ENCODE measurements at regions not wholly inside any gene's neighbourhood (a gene's known extent, or its start where the extent isn't known, plus 50 kb on each side); places are given as distances from the start of the nearest gene placed in this dataset.

DNA sequence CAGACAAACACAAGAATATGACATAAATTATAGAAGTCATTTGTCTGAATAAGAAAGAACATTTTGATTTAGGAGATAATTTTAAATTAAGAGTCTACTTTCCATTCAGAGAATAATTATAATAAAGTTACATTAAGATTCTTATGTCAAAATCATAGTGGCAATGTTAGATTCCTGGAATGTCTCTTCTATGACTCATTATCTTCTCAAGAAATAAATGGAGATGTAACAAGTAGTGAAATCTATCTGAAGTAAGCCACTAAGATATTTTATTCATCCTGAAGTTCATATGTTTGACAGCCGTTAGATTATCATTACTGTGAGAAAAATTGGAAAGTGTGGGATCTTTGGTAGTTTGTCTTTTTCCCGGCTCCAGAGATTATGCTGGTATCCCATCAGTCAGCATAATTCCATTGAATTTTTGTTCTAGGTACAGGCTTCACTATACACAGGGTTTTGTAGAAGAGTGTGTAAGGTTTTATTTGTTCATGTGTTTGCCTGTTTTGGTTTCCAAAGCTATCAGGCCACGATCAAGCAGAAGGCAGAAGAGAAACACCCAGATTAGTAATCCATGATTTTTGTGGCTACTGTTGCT lies 1246.6 kb upstream of the LRRTM1 start:
- no peak for DNase-seq

DNA sequence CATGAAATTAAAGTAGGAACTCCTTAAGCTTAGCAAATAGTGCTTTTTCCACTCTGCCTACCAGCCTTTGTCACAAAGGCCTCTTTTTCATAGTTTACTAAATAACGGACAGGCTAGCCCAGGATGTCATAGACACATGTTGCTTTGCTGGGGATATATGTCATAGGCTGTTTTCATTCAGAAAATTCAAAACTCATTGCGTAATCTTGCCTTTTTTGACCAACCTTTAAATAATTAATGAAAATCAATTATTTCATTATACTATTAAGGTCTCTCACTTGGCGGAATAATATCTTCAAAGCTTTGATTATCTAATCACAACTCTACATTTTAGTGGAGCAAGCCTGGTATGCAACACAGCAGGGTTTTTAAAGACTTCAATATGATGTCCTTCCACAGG lies 1245.7 kb upstream of the LRRTM1 start:
- no peak for DNase-seq

DNA sequence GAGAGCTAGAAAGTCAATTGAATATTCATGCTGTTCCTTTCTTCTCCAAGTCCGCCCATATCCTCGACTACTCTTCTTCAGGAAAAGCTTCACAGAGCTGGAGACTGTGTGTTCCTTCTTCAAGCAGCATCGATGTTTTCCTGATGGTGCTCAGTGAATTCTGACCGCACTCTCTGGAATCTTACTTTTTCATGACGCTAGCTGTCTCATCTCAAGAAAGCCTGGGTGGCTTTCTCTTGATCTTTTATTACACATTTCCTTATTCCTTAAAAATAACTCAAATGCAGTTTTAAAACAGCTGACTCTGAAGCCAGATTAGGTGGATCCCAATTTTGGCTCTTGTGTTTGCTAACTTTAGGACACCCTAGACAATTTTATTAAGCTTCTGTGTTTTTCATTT lies 1245.1 kb upstream of the LRRTM1 start:
- DNase-seq = no peak

DNA sequence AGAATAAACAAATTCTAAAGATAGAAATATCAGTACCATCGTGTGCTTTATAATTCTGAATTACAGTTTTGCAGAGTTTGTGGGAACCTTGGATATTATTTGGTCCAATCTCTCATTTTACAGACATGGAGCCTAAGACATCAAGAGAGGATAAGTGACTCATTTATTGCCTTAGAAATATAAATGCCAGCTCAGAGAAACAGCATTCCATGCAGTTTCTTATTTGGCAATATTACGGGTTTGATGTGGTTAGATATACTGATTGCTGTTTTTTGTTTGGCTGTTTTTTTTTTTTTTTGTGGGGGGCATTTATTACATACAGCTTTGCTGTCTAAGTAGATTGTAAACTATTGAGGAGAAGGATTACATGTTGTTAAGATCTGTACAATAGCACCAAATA lies 1241.1 kb upstream of the LRRTM1 start:
- no peak for DNase-seq

DNA sequence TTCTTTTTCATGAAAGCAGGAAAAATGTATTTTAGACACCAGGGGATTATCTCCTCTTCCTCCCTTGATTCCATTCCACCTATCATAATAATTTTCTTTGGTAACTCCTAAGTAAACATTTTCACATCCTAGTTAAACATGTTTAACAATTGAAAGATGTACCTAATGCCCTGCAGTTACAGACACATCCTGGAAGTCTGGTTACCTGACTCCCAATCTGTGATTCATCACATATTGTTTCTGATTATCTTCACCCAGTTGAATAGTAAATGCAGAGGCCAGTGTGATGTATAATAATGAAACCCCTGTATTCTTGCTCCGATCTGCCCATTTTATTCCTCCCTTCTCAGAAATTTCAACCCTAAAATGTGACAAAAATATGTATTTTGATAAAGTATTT lies 1237.6 kb upstream of the LRRTM1 start:
- DNase-seq = no peak

DNA sequence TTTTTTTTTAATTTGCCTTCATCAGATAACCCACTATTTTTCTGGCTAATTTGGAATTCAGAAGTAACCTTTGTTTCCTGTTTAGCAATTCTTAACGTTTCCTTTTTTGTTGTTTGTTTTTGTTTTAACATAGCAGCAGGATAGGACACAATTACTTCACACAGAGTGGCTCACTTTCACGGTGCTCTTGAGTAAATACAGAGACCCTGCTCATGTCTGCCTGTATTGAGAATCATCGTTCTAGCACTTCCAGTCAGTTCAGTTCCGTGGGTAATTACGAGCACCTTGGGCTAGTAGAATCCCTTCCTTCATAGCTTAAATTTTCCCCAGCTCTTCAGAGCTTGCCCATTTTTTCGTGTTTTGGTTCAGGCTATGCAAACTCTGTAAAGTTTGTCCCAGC lies 1225.4 kb upstream of the LRRTM1 start:
- DNase-seq = no peak

DNA sequence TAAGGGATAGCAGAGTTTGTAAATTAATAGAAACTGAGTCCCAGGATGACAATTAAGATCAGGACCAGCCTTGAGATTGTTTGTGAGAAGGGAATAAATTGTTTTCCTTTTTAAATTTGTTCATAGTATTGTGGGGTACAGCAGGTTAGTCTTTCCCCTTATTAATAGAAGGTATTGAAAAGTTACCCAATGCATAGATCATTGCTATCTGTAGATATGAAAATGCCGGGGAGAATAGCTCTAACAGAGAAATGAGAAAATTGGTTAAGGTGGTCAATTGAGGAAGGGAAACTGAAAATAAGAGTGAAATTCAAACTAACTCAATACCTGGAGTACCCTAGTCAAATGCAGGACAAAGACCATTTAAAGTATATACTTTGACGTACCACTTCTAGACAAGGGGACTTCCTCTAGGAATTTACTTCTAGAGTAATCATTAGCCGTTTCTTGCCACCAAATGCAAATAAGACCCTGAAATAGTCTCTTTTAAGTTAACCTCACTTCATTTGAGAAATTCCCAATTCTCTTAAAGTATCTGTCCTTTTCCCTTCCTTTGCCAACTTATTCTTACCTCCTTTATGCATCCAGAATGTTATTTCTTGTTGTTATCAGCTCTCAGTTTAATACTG lies 1224.4 kb upstream of the LRRTM1 start:
- no peak for DNase-seq

DNA sequence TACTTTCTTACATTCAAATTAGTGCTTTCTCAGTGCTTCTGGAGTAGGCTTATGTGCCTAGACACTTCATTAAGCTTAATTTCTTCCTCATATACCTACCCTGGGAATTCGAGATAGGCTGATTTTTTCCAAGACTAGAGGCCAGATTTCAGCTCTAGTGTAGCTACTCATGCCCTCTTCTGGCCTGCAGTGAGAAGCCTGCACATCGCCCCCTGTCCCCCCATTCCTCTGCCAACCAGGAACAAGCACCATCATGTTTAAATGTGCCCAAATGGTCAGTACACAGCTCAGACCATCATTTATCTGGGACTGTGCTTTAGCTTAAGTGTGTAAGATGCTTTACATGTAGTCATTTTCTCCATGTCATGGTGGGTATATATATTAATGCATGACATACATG lies 1218.8 kb upstream of the LRRTM1 start:
- no peak for DNase-seq

DNA sequence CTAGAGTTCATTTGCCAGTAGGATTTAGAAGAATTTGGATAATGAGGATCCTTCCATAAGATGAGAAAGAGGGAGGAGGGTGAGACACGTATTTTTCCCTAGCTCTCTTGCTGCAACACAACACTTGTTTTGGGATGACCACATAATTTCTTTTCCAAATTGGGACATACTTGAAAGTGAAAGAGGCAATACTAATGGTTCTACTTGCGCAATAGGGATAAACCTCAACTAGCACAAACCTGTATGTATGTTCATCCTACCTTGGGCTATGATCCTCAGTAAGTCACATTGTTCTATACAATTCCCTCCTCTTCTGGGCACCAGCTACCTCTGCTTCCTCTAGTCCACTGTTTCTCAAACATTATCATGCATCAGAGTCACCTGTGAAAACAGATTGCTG lies 1208.8 kb upstream of the LRRTM1 start:
- DNase-seq = no peak

DNA sequence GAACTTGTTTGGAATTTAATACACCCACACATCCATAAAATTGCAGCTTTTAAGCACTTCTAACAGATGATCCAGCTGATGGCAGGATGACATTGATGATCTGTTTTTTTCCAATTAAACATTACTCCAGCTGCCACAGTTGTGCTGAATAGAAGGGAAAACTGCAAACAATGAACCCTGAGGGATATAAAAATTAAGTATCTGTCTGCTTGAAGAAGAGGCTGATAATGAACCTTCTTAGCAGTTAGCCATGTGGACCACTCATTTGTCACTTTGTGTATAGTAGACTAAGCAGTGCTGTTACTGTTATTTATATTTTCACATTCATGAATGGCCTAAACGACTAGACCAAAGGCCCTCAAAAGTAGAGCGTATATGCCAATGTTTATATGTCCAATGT lies 1201.0 kb upstream of the LRRTM1 start:
- DNase-seq = no peak

DNA sequence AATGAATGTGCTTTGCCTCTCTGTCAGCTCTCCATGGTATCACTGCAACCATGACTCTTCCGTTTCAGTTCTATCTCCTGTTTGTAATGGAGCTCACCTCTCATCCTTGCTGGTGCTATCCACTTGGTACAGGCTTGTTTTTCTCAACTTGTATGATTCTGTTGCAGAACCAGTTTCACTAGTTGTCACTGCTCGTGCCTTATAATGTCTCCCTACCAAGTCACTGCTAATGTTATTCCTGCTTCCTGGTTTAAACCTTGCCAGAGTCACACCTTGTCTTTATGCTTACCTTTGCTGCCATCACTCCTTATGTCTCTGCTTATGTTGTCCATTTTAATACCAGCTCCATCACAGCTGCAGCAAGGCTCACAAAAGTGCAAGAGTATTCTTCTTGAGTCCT lies 1191.0 kb upstream of the LRRTM1 start:
- DNase-seq = no peak

DNA sequence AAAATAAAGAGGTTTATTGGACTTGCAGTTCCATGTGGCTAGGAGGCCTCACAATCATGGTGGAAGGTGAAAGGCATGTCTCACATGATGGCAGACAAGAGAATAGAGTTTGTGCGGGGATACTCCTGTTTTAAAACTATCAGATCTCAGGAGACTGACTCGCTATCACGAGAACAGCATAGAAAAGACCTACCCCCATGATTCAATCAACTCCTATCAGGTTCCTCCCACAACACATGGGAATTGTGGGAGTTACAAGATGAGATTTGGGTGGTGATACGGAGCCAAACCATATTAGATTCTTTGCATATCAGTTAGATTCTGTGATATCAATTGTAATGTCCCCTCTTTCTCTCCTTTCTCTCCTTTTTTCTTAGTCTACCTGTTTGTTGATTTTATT lies 1178.7 kb upstream of the LRRTM1 start:
- DNase-seq = no peak

DNA sequence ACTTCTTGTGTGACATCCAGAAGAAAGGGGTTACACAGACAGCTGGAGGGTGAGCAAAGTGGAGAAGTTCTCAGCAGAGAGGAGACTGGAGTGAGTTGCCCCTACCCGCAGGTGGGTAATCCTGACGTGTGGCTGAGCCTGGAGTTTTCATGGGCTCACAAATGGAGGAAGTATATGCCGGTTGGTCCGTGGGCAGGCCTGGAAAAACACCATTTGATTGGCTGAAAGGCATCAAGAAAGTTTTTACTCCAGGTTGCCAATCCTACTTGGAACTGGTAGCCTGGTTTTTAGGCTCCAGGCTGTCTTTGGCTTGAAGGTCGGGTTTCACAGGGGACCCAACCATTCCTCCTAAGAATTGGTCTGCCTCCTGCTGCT lies 1177.4 kb upstream of the LRRTM1 start:
- DNase-seq = peak; percentile 40

DNA sequence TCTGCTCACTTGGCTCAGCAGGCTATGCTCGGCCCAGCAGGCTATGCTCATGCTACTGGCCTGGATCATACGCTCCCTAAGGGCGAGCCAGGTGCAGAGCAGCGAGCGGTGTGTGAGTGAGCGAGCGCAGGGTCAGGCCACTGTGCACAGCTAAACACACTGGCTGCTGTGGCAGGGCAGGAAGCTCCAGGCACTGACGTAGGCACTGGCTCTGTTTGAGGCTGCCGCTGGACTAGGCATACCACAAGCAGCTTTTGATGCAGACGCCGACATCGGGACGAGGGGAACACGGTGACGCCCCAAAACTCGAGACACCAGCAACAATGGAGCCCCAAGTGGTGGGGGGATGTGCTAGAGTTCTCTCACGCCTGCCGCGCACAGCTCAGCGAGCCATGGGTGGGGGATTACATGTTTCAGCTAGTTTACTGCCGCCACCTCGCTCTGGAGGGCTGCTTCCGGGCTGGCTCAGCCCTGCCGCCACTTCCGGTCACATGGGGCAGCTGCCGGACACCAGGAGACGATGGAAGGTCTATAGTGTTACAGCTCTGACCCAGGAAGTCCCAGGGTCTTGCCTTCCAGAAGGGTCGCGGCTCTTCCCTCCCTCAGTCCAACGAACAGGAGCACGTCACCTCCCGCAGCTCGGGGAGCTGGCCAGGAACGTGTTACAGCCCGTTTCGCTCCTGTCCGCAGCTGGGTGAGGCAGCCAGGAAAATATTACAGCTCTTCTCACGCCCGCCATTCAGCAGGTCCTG lies 1176.9 kb upstream of the LRRTM1 start:
- no peak for DNase-seq

DNA sequence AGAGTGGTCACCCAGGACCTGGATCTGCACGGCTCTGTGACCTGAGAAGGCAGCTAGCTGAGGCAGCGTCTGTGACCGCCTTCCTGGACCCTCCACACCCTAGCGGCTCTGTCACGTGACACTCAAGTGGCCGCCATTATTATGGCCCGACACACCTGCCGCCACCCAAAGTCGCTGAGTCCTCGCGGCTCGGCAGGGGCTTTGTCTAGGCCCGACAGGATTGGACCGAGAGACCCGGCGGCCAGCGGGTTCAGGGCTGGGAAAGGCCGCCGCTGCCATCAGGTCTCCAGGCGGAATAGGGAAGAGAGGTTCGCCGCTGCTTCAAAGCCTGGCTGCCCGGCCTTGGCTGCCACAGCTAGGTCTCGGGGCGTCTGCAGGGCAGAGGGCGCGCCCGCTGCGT lies 1162.5 kb upstream of the LRRTM1 start:
- no peak for DNase-seq

DNA sequence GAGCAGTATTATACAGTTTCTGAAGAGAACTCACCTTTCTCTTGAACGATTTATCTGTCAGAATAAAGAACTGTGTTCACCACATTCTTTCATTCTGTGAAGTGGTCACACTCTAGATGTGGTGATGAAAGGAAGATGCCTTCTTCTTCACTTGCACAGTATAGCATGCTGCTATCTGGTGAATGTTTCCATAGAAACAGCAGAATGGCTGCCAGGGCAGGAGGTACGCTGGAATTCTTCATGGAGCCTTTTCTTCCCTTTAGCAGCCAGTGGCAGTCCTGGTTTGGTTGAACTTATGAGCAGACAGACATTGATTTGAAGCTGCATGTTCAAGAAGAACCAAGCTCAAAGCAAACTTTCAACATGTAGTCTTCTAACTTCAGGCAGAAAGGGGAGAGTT lies 1157.9 kb upstream of the LRRTM1 start:
- DNase-seq = no peak

DNA sequence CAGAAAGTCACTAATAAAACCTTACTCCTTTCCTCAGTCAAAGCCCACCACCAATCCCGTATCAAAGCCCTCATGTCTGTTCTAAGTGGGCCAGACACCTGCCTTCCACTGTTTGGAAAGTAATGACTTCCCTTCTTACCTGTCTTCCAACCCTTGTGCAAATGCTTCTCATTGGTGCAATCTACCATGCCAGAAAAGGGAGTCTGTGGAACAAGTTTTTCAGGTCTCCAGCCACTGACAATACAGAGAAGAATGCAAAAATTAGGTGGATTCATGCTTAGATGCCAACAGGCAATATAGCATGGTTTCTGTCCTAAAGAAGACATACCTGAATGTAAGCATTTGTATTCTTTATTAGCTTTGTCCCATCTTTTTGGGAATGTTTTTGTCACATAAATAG lies 1140.6 kb upstream of the LRRTM1 start:
- DNase-seq = no peak

DNA sequence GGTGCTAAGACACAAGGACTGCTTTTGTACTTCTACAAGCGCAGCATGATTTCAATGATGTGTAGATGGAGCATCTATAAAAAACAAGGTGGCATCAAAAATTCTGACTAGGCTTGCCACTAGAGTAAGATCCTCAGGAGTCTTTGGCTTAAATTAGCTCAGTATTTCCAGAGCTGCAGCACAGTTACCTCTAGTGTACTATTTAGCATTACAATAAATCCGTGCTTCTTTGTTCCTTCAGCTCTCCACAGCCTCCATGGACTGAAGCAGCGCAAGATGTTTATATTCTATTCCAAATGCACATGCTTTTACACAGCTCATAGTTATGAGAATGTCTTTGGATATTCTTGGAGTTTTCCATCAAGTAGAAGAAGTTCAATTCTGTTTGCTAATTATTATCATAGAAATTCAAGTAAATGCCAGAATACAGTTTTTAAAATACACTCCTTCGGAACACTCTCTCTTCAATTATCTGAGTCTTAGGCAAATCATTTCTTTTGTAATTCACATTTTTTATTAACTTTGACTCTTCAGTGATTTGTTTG lies 1133.0 kb upstream of the LRRTM1 start:
- DNase-seq = no peak

DNA sequence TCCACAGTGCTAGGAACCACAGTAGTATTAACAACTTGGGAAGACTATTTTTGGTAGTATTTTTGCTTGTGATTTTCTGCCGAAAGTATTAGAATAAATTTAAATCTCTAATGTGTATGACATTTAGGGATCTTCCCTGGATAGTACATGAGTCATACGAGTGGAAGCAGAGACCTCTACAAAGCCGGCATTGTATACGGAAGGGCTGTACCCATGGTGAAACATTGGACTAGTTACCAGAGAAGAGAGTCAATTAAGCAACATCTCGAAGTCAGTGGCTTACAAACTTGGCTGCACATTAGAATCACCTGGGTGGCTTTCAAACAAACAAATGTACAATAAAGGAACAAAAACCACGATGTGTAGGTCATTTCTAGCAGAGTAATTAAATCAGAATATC lies 1131.7 kb upstream of the LRRTM1 start:
- DNase-seq = no peak

DNA sequence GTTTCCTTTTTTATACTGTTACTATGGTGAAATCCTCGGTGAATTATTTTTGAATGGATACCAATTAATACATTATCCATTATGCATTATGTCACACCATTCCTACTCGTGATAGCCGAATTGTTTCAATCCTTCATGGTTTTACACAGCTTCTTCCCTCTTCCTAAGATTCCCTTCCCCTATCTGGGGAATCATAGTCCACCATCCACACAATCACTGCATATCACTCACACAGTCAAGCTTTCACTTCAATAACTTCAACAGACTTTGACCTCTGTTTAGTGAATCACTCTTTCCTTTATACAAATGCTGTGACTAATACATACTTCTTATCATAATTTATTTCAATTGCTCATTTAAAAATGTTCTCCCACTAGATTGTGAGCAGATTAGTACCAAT lies 1108.1 kb upstream of the LRRTM1 start:
- DNase-seq = no peak

DNA sequence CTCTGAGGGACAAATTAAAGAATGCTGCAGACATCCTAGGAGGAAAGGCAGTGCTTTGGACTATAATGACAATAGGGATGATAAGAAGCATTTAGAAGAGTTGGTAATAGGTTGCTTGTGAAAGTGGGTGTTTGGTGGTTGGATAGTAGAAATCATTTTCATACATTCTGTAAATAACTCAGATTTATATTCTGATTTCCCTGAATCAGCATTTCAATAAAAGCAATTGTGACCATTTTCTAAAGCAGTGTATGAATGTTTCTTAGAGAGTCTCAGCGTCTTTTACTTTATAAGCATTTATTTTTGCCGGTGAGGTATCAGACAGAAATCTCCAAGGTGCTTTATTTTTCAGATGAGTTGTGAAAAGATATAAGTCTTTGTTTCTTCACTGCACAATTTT lies 1099.0 kb upstream of the LRRTM1 start:
- no peak for DNase-seq

DNA sequence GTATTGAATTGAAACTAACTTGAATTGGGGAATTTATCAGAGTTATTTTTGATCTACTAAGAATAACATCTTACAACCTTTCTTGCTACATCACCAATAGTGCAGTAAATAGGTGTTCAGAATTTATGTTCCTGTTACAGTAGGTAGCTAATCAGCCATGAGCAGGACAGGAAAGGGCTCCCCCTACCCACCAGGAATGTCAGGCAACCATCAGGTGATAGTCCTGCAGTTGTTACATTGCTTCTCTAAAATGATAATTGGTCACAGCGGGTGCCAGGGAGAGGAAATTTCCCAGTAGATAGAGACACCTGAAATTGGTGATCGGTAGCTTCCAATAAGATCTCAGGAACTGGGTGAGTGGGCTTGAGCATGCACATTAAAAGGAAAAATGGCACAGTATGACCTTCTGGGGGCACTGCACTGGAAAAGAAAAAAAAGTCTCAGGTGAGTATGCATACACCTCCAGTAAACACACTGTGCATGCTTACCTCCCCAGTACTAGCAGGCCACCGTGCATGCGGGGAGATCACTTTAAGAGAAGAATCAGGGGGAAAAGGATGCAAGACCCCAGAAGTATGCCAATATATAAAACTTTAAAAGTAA lies 1092.0 kb upstream of the LRRTM1 start:
- no peak for DNase-seq

DNA sequence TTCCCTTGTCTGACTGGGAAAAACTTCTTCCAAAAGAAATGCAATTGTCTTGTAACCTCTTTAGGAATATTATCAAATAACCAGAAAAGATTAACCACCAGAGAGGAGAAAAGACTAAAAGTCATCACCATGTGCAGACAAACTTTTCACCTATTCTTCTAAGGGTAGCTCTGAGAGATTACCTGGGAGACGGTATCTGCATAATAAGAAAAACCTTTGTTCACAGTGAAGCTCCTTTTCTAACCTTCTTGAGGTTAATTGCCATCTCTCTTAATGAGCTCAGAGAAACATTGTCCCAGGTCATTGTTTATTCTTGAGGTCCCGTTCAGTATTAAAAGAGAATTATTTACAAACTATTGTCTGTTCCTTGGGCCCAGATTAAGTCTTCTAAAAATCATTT lies 1091.2 kb upstream of the LRRTM1 start:
- no peak for DNase-seq

DNA sequence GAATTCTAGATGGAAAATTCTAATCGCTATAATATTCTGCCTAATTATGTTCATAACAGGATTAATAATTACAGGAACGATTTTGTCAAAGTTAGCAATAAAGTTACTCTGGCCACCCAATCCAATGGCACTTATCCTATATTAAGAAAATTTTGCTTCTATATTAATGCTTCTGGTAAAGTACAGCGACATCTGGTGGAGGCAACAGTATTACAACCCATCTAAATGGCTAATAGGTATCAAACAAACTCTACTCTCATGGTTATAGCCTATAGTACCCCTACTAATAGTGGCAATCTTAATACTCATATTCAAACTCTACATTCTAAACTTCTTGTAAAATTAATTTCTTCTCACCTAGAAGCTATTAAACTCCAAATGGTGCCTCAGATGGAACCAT lies 1084.7 kb upstream of the LRRTM1 start:
- DNase-seq = no peak

Data from NCI-H2081 treated with DMSO at 0.1 percent for 48 hours (cell line).